Naive thymus-derived CD8-positive, alpha-beta T cell (primary cell): ENCODE measurements at regions not wholly inside any gene's neighbourhood (a gene's known extent, or its start where the extent isn't known, plus 50 kb on each side); places are given as distances from the start of the nearest gene placed in this dataset.
"Not testable (repeated sequence)": the region's sequence is repeated elsewhere in the genome, so short reads cannot be mapped to it uniquely, and the experiment has no call there.

Source experiments
- ATAC-seq, 2 donors: fragments of 150-1000 bp; cut with Tn5 transposase in 1 of 2; sonication (Bioruptor Pico), chemical (Tn5 transposase) in 1 of 2; 1 replicate in 1 of 2; 2 replicates in 1 of 2; pipeline ENCODE4 v1.10.0; 2021; ENCODE audit warnings: mild to moderate bottlenecking in 2 of 2, moderate library complexity in 2 of 2
- POLR2A ChIA-PET: fragments of 350-600 bp; sonication (Branson Sonifier 250); formaldehyde crosslinking; loops from one replicate; lab custom pipeline; 2021; ENCODE audit warnings: antibody characterized with exemption; lab: Charles Lee
- DNase-seq, 10 donors: peaks; one replicate each; pipeline versions ENCODE4 v3.0.0 to v3.0.0-alpha.2; 2020 to 2022
- H3K27ac Mint-ChIP-seq, 10 donors: one replicate each; pipeline ENCODE4 v1.8.0; 2020 to 2022; ENCODE audit warnings: mild to moderate bottlenecking in 10 of 10, mixed read lengths in 10 of 10, moderate library complexity in 4 of 10, inconsistent platforms in 1 of 10
- H3K27me3 Mint-ChIP-seq, 5 donors: one replicate each; pipeline ENCODE4 v1.8.0; 2021 to 2022; ENCODE audit warnings: mixed read lengths in 5 of 5
- H3K36me3 Mint-ChIP-seq, 3 donors: one replicate each; pipeline ENCODE4 v1.8.0; 2020 to 2022; ENCODE audit warnings: mixed read lengths in 3 of 3, mild to moderate bottlenecking in 2 of 3, inconsistent platforms in 1 of 3
- H3K4me1 Mint-ChIP-seq, 4 donors: one replicate each; pipeline ENCODE4 v1.8.0; 2021 to 2022; ENCODE audit warnings: mixed read lengths in 4 of 4
- H3K4me3 Mint-ChIP-seq, 10 donors: one replicate each; pipeline ENCODE4 v1.8.0; 2020 to 2022; ENCODE audit warnings: mild to moderate bottlenecking in 10 of 10, mixed read lengths in 10 of 10, moderate library complexity in 6 of 10, inconsistent platforms in 1 of 10
- H3K9me3 Mint-ChIP-seq, 9 donors: one replicate each; pipeline ENCODE4 v1.8.0; 2020 to 2022; ENCODE audit warnings: mixed read lengths in 9 of 9, mild to moderate bottlenecking in 3 of 9, inconsistent platforms in 1 of 9, moderate library complexity in 1 of 9

GRCh38 chr2:144801325-144801724 lies 281.4 kb upstream of the ZEB2 start:
- ATAC-seq (no peak), DNase-seq (no peak)
- Mint-ChIP-seq H3K27me3 (peaks cover 0 to 7% (median 0%) of the 10 kb centered on the region in 5 donors), H3K4me3 (no peak overlapping the region), H3K36me3 (no peaks in the 10 kb centered on the region), H3K27ac (no peak overlapping the region), H3K4me1 (no peaks in the 10 kb centered on the region), H3K9me3 (no peaks in the 10 kb centered on the region)
- POLR2A ChIA-PET: no interaction called here

- POLR2A ChIA-PET: no interaction called here
- Mint-ChIP-seq H3K27ac (no peak overlapping the region), H3K36me3 (no peaks in the 10 kb centered on the region), H3K9me3 (no peaks in the 10 kb centered on the region), H3K4me3 (no peak overlapping the region), H3K27me3 (peaks cover 0 to 8% (median 0%) of the 10 kb centered on the region in 5 donors), H3K4me1 (no peaks in the 10 kb centered on the region)
- ATAC-seq (no peak), DNase-seq (no peak)
Observed at GRCh38 chr2:144798989-144799388, 279.1 kb upstream of the ZEB2 start.

- DNase-seq: no peak
- POLR2A ChIA-PET: no interaction called here
- H3K27ac Mint-ChIP-seq: no peak overlapping the region
- no peak for ATAC-seq
- no peak overlapping the region for H3K4me3 Mint-ChIP-seq
- no peaks in the 10 kb centered on the region for H3K4me1 Mint-ChIP-seq
- no peaks in the 10 kb centered on the region for H3K9me3 Mint-ChIP-seq
- peaks cover 0 to 6% (median 0%) of the 10 kb centered on the region in 5 donors for H3K27me3 Mint-ChIP-seq
- no peaks in the 10 kb centered on the region for H3K36me3 Mint-ChIP-seq
Observed at GRCh38 chr2:144798034-144798433, 278.1 kb upstream of the ZEB2 start.

GRCh38 chr2:144796936-144797335 lies 277.0 kb upstream of the ZEB2 start:
- Mint-ChIP-seq H3K4me1 (no peaks in the 10 kb centered on the region), H3K4me3 (no peak overlapping the region), H3K9me3 (no peaks in the 10 kb centered on the region), H3K27ac (no peak overlapping the region), H3K36me3 (no peaks in the 10 kb centered on the region), H3K27me3 (peaks cover 0 to 2% (median 0%) of the 10 kb centered on the region in 5 donors)
- POLR2A ChIA-PET: no interaction called here
- ATAC-seq: no peak
- DNase-seq: no peak

GRCh38 chr2:144796164-144796563 lies 276.2 kb upstream of the ZEB2 start:
- ATAC-seq: no peak
- H3K27me3 Mint-ChIP-seq: peaks cover 0 to 2% (median 0%) of the 10 kb centered on the region in 5 donors
- POLR2A ChIA-PET: no interaction called here
- H3K4me3 Mint-ChIP-seq: no peak overlapping the region
- no peak overlapping the region for H3K27ac Mint-ChIP-seq
- DNase-seq: no peak
- no peaks in the 10 kb centered on the region for H3K9me3 Mint-ChIP-seq
- no peaks in the 10 kb centered on the region for H3K36me3 Mint-ChIP-seq
- H3K4me1 Mint-ChIP-seq: no peaks in the 10 kb centered on the region

GRCh38 chr2:144785253-144785652 lies 265.3 kb upstream of the ZEB2 start:
- ATAC-seq: no peak
- Mint-ChIP-seq H3K4me1 (no peaks in the 10 kb centered on the region), H3K36me3 (no peaks in the 10 kb centered on the region)

GRCh38 chr2:144780983-144781382 lies 261.1 kb upstream of the ZEB2 start:
- Mint-ChIP-seq H3K9me3 (no peaks in the 10 kb centered on the region), H3K27me3 (peaks cover 0 to 4% (median 0%) of the 10 kb centered on the region in 5 donors), H3K4me3 (no peak overlapping the region), H3K27ac (no peak overlapping the region), H3K4me1 (no peaks in the 10 kb centered on the region), H3K36me3 (no peaks in the 10 kb centered on the region)
- POLR2A ChIA-PET: no interaction called here
- no peak for DNase-seq
- no peak for ATAC-seq

More at GRCh38 chr2:144785253-144785652, 265.3 kb upstream of the ZEB2 start:
- H3K4me3 Mint-ChIP-seq: no peak overlapping the region
- H3K27me3 Mint-ChIP-seq: peaks cover 0 to 16% (median 4%) of the 10 kb centered on the region in 5 donors
- H3K27ac Mint-ChIP-seq: no peak overlapping the region
- POLR2A ChIA-PET: no interaction called here
- H3K9me3 Mint-ChIP-seq: peaks cover 0 to 5% (median 0%) of the 10 kb centered on the region in 9 donors
- no peak for DNase-seq

GRCh38 chr2:144776766-144777165 lies 256.8 kb upstream of the ZEB2 start:
- Mint-ChIP-seq H3K27me3 (peaks cover 0 to 3% (median 0%) of the 10 kb centered on the region in 5 donors), H3K4me1 (no peaks in the 10 kb centered on the region), H3K9me3 (no peaks in the 10 kb centered on the region), H3K36me3 (no peaks in the 10 kb centered on the region), H3K4me3 (no peak overlapping the region), H3K27ac (no peak overlapping the region)
- POLR2A ChIA-PET: no interaction called here
- DNase-seq (no peak), ATAC-seq (no peak)

- POLR2A ChIA-PET: no interaction called here
Observed at GRCh38 chr2:144774809-144775208, 254.9 kb upstream of the ZEB2 start.

GRCh38 chr2:144771348-144771747 lies 251.4 kb upstream of the ZEB2 start:
- POLR2A ChIA-PET: no interaction called here
- no peak overlapping the region for H3K27ac Mint-ChIP-seq
- no peaks in the 10 kb centered on the region for H3K9me3 Mint-ChIP-seq
- H3K36me3 Mint-ChIP-seq: no peaks in the 10 kb centered on the region
- peaks cover 3 to 17% (median 7%) of the 10 kb centered on the region in 5 donors for H3K27me3 Mint-ChIP-seq
- no peak for DNase-seq
- no peaks in the 10 kb centered on the region for H3K4me1 Mint-ChIP-seq
- no peak overlapping the region for H3K4me3 Mint-ChIP-seq
- no peak for ATAC-seq

More at GRCh38 chr2:144774809-144775208, 254.9 kb upstream of the ZEB2 start:
- ATAC-seq: no peak
- Mint-ChIP-seq H3K27ac (no peak overlapping the region), H3K9me3 (no peaks in the 10 kb centered on the region), H3K36me3 (no peaks in the 10 kb centered on the region), H3K4me3 (no peak overlapping the region), H3K4me1 (no peaks in the 10 kb centered on the region), H3K27me3 (peaks cover 0 to 8% (median 2%) of the 10 kb centered on the region in 5 donors)
- DNase-seq: no peak

GRCh38 chr2:144770616-144771230 lies 250.8 kb upstream of the ZEB2 start:
- Mint-ChIP-seq H3K4me1 (no peaks in the 10 kb centered on the region), H3K27me3 (peaks cover 3 to 17% (median 7%) of the 10 kb centered on the region in 5 donors), H3K9me3 (no peaks in the 10 kb centered on the region), H3K36me3 (no peaks in the 10 kb centered on the region), H3K27ac (no peak overlapping the region), H3K4me3 (no peak overlapping the region)
- ATAC-seq (no peak), DNase-seq (no peak)
- POLR2A ChIA-PET: no interaction called here

- ATAC-seq, DNase-seq, H3K4me3 Mint-ChIP-seq, POLR2A ChIA-PET, H3K27ac Mint-ChIP-seq, H3K27me3 Mint-ChIP-seq, H3K36me3 Mint-ChIP-seq, H3K9me3 Mint-ChIP-seq, H3K4me1 Mint-ChIP-seq: not testable (repeated sequence)
Observed at GRCh38 chr2:144760939-144761338, 241.0 kb upstream of the ZEB2 start.

- Mint-ChIP-seq H3K27me3 (peaks cover 0 to 8% (median 3%) of the 10 kb centered on the region in 5 donors), H3K4me1 (no peaks in the 10 kb centered on the region), H3K4me3 (no peak overlapping the region), H3K36me3 (no peaks in the 10 kb centered on the region), H3K9me3 (no peaks in the 10 kb centered on the region), H3K27ac (no peak overlapping the region)
- ATAC-seq (no peak), DNase-seq (no peak)
- POLR2A ChIA-PET: no interaction called here
Observed at GRCh38 chr2:144759746-144760145, 239.8 kb upstream of the ZEB2 start.

- H3K27ac Mint-ChIP-seq, H3K9me3 Mint-ChIP-seq, H3K36me3 Mint-ChIP-seq, H3K27me3 Mint-ChIP-seq, DNase-seq, ATAC-seq, POLR2A ChIA-PET, H3K4me1 Mint-ChIP-seq, H3K4me3 Mint-ChIP-seq: not testable (repeated sequence)
Observed at GRCh38 chr2:144758196-144758595, 238.3 kb upstream of the ZEB2 start.
